Myocyte (in vitro differentiated cells): ENCODE measurements at regions not wholly inside any gene's neighbourhood (a gene's known extent, or its start where the extent isn't known, plus 50 kb on each side); places are given as distances from the start of the nearest gene placed in this dataset.
"Not testable (repeated sequence)": the region's sequence is repeated elsewhere in the genome, so short reads cannot be mapped to it uniquely, and the experiment has no call there.

Source experiments
- DNase-seq: peaks from one replicate; pipeline ENCODE4 v3.0.0-alpha.2; 2012; ENCODE audit warnings: low read depth

DNA sequence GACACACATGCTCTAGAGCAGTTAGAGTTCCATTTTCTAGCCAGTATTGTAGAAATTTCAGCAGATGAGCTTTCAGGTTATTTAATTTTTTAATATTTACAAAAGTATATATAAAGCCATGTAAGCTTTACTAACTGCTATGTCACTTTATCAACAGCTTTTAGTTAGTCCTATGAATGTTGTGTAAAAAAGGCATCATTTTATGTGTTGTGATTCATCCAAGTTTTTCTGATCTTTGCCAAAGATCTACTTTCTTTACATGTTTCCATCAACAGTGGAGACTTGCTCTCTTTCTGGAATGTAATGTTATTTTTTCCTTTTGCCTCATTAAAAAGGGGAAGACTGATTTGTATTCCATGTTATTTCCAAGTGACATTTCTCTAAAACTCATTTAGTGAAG is 125.2 kb upstream of the TFPI start:
- no peak for DNase-seq

DNA sequence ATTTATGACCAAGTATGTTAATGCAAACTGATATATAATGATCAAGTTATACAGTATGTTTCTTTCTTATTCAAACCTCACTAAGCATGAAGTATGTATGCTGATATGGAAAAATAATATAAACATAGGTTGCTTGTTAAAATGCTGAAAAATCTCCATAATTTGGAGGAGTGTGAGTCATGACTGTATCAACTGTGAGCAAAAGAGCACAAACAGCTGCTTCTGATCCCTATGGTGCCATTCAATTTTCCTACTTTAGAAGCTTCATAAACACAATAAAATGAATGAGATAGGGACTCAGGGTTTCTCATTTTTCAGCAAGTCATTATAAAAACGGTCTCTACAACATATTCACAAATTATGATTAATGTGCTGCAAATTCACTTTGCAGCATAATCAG is 129.9 kb upstream of the TFPI start:
- DNase-seq: peak; percentile 36

DNA sequence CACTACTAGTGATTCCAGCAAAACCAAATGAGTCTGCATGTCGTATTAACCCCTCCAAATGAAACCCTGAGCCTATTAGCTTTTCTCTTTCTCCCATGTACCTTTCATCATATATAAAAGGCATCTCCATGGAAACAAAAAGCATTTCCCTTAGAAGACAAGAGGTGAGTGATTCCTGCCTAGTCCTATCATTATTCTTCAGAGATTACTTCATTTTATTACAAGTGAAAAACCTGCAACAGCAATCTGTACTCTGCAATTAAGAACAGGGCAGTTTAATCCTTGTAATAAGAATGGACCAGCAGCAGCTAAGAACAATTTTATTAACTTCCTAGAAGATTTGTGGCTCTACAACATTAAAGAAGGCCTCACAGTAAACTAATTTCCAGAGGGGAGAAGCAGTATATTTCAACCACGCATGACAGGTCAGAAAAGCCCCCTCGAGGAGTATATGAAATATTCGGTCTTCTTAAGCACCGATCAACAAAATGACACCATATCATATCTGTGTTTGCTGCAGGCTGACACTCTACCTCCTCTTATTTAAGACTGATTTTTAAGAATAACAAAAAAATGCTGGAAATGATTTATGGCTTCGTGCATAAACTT is 132.3 kb upstream of the TFPI start:
- DNase-seq: no peak

DNA sequence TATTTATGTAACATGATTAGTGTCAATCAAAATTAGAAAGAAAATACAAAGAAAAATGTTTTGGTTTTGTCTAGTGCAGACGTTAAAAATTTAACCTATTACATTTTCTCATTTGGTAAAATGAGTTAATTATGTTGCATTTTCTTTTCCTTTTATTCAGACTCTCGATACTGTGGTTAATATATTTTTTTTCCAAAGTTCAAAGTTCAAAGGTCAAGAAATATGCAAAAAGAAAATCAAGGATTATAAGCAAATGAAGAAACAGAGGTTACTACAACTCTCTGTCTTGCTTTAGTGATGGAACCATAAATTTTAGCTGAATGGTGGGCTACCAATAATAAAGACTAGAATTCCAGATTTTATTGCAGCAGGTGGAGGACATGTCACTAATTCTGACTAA is 133.3 kb upstream of the TFPI start:
- no peak for DNase-seq

DNA sequence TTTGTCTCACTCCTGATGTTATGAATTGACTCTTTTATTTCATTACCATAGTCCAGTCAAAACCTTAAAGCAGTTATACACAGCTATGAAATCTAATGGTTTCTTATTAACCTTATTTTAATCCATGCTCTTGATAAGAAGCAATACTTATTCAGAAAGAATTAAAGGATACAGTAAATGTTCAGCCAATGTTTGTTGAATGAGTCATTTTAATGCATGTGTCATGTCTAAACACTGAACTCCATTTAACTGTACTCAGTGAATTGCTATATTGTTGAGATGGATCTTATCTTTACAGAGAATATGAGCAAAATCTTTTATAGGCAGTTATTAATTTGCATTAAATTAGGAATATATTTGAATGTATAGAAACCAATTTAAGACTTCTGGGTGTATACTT is 135.1 kb upstream of the TFPI start:
- no peak for DNase-seq

DNA sequence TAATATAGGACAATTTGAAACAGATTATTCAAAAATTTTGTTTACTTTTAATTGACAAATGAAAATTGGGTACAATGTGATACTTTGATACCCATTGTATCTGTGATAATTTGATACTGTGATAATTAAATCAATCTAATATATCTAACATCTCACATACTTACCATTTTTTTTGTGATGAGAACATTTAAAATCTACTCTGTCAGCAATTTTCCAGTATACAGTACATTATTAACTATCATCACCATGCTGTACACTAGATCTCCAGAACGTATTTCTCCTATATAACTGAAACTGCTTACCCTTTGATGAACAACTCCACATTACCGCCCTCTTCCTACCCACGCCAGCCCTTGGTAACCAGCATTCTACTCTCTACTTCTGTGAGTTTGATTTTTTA is 139.7 kb upstream of the TFPI start:
- no peak for DNase-seq

DNA sequence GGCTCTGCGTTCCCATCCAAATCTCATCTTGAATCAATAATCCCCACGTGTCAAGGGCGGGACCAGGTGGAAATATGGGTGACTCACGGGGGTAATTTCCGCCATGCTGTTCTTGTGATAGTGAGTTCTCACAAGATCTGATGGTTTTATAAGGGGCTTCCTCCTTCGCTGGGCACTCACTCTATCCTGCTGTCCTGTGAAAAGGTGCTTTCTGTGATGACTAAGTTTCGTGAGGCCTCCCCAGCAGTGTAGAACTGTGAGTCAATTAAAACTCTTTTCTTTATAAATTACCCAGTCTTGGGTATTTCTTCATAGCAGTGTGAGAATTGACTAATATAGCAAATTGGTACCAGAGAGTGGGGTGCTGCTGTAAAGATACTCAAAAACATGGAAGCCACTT is 142.4 kb upstream of the TFPI start:
- DNase-seq: not testable (repeated sequence)

DNA sequence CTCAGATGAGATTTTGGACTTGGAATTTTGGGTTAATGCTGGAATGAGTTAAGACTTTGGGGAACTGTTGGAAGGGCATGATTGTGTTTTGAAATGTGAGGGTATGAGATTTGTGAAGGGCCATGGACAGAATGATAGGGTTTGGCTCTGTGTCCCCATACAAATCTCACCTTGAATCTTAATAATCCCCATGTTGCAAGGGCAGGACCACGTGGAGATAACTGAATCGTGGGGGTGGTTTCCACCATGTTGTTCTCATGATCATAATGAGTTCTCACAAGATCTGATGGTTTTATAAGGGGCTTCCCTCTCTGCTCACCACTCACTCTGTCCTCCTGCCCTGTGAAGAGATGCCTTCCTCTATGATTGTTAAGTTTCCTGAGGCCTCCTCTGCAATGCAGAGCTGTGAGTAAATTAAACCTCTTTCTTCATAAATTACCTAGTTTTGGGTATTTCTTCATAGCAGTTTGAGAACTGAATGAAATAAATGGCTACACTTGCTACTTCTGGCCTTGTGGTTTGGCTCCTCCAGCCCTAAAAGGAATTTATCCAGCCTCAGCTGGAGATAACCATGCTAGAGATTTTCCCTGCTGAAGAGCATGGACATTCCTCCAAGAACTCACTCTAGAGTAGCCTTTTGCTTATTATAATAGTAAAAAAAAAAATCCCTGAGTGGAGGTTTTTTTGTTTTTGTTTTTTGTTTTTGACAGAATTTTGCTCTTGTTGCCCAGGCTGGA is 144.3 kb upstream of the TFPI start:
- DNase-seq: peak; percentile 31

DNA sequence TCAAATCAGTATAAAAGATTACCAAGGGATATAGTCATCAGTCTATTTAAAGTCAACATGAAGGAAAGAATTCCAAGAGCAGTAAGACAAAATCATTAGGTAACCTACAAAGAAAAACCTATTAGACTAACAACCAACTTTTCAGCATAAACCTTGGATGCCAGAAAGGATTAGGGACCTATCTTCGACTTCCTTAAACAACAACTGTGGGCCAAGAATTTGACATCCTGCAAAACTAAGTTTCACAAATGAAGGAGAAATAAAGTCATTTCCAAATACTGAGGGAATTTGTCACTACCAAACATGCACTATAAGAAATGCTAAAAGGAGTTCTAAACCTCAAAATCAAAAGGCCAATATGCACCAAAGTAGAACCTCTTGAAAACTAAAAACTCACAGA is 147.9 kb upstream of the TFPI start:
- no peak for DNase-seq

DNA sequence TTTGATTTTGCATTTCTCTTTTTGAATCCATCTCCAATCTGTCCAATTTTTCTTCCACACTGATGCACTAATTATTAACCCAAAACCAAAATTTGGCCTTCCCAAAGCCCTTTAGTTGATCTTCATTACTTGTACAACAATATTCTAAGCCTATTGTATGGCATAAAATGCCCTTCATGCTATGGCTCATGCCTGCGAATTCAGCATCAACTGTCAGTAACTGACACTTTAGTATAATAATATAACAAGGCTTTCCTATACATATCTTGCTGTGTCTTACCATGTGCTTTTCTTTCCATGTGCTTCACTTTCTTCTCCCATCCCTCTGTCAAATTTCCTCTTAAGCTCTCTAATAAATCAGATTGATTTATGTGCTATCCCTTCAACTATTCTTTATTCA is 154.0 kb upstream of the TFPI start:
- DNase-seq: no peak

DNA sequence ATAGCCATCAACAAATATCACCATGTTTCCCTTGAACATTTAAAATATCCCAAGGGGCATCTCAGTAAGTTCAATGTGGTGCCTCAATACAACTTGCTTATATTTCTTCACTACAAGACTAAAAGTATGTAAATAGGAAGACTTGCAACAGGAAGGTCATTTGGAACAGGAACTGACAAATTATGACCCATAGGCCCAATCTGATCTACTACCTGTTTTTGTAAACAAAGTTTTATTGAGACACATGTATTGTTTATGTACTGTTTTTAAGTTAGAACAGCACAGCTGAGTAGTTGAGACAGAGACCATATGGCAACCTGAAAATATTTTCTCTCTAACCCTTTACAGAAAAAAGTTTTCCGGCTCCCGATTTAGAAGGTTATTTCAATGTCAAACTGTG is 154.8 kb upstream of the TFPI start:
- DNase-seq: no peak

DNA sequence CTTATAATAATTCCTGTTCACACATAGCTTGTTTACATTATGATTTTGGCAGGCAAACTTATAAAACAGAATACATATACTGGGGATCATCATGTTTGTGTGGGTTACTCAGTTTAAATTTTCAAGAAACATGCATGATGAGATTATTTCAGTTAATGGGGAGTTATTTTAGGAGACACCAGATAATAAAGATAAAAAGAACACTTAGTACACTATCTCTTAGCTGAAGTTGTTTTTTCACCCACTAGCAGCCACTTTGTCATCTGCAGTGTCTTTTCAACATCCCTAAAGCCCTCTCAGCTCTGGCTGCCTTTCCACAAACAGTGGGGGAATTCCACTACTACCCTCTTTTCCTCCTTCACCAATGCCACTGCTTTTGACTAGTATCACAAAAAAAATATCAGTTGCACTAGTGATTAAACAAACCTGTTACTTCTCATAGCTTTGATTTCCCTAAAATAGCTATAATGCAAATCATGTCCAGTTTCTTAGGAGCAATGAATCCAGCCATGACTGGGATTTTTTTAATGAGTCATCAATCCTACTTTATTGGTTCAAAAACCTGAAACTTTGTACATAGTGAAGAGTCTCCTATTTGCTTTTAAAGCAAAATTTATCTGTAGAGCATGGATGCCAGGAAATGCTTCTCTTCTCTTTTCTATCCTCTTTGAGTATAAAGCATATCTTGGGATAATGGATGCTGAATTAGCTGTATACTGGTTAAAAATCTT is 156.7 kb upstream of the TFPI start:
- DNase-seq: no peak

DNA sequence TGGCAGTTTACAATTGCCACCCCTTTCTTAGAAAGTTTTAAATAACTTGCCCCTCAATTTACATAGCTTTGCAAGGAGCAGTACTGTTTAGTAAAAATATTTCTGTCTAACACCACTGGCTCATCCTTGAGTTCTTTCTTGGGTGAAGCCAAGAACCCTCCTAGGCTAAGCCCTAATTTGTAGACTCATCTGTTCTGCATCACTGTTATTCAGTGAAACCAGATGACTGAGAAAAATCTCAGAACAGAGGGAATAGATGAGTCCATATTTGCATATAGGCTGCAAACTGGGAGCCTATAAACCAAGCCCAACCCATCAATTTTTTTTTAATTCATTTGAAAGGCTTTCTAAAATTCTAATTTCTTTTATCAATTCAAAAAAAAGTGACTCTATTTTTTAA is 161.4 kb upstream of the TFPI start:
- DNase-seq: no peak

DNA sequence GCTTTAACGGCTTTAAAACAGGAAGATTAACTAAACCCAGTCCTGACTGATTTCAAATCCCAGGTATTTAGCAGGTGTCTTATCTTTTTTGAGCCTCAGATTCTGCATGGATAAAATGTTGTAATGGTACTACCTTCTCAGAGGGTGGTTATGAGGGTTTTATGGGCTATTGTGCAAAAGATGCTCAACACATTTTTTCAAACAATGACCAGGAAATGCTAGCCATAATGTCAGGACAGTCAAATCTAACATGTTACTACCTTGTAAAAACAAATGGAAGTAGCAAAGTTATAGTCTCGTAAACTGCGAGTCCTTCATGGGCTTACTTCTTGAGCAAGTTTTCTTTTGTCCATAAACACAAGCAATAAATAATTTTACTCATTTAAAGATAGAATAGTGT is 162.1 kb upstream of the TFPI start:
- DNase-seq: no peak

DNA sequence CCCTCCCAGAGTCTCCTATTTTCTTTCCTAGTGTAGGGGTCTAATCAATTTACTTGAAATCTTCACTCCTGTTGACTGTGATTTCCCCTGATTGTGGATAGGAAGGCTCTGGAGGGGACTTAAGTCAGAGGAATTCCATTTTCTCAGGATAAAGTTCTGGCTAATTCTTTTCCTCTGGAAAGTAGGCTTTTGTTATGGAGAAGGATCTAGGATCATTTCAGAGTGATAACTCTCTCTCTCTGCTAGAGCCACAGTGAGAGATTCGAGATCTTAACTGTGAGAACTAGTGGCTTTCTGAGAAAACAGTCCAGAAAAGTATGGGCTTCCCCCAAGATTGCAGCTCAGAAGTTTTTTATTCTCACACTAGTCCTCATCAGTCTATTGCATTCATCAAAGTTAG is 163.9 kb upstream of the TFPI start:
- no peak for DNase-seq

DNA sequence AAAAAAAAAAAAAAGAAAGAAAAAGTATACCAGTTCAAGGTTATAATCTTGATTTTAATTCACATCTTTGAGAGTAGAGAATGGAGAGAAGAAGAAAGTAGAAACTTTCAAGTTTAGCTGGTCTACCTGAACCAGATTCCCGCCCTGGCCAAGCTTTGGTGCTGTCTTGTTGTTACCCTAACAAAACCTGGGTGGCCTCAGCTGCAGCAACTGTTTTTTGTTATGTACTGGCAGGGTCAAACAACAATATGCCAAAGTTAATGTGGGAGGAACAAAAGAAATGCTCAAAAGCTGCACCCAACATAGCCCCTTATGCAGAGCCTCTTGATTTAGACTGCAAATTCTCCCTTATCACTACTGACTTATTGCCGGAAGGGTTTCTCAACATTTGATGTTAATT is 165.3 kb upstream of the TFPI start:
- no peak for DNase-seq

DNA sequence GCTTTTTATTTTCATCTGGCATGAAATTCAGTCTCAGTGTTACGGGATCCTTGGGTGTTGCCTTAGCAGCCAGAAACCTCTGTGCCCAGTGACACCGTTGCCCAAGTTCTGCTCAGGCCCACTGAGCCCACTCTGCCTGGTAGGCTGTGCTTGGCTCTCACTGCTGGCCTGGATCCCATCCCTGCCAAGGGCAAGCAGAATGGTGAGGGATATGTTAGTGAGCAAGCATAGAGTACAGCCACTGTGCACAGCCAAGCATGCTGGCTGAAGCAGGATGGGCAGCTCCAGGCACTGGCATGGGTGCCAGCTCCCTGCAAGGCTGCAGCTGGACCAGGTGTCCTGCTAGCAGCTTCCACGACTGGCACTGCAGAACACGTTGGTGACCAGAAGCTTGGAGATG is 194.7 kb upstream of the TFPI start:
- DNase-seq: no peak

DNA sequence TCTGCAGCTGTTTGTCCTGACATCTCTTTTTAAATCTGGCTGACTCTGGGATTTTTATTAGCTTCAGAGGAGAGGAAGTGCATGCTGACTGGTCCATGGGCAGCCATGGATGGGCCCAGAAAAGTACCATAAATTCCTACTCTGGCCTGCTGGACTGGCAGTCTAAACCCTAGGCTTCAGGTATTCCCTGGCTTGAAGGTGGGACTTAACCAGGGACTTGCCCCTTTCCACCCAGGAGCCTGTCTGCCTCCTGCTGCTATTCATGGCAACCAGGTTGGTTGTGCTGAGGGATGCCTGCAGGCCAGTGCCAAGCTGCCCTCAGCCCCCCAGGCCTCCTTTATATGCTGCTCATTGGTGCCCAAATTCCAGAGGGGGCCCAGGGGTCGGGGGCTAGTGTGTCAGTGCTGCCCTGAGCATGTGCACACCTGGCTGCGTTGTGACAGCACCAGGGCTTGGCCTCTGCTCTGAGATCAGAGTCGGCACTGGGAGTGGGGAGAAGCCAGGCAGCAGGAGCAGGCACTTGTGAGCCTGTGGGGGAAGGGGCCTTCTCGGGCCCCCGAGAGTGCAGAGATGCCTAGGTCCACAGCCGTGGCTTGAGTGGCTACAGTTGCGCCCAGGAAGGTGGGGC is 195.7 kb upstream of the TFPI start:
- no peak for DNase-seq

DNA sequence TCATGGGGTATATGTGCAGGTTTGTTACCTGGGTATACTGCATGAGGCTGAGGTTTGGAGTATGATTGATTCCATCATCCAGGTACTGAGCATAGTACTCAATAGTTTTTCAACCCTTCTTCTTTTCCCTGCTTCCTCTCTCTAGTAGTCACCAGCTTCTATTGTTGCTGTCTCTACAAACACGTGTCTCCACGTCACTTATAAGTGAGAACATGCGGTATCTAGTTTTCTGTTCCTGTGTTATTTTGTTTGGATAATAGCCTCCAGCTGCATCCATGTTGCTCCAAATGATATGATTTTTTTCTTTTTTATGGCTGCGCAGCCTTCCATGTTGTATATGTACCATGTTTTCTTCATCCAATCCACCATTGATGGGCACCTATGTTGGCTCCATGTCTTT is 214.8 kb upstream of the TFPI start:
- no peak for DNase-seq

DNA sequence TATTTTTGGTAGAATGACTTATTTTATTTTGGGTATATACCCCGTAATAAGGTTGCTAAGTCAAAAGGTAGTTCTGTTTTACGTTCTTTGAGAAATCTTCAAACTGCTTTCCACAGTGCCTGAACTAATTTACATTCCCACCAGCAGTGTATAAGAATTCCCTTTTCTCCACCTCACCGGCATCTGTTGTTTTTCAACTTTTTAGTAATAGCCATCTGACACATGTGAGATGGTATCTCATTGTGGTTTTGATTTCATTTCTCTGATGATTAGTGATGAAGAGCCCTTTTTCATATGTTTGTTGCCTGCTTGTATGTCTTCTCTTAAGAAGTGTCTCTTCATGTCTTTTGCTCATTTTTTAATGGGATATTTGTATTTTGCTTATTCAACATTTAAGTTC is 215.2 kb upstream of the TFPI start:
- no peak for DNase-seq

DNA sequence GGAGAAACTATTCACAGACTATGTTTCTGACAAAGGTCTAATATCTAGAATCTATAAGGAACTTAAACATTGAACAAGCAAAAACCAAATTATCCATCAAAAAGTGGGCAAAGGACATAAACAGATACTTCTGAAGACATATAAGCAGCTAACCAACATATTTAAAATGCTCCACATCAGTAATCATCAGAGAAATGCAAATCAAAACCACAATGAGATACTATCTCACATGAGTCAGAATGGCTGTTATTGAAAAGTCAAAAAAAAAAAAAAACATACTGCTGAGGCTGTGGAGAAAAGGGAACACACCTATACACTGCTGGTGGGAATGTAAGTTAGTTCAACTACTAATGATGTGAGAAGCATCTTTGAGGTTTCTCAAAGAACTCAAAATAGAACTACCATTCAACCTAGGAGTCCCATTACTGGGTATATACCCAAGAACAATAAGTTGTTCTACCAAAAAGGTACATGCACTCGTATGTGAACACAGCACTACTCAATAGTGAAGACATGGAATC is 220.4 kb upstream of the TFPI start:
- DNase-seq: peak; percentile 18

DNA sequence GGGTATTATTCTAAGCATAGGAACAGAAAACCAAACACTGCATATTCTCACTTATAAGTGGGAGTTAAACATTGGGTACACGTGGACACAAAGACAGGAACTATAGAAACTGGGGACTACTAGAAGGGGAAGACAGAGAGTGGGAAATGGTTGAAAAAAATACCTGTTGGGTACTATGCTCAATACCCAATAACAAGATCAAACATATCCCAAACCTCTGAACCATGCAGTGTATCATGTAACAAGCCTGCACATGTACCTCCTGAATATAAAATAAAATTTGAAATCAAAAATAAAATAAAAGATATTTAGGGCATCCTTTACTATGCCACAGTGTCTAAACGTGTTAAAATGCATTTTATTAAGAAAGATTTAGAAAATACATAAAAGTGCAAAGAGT is 221.0 kb upstream of the TFPI start:
- DNase-seq: no peak
